Heart right ventricle (tissue), 16 donors: ENCODE measurements at regions not wholly inside any gene's neighbourhood (a gene's known extent, or its start where the extent isn't known, plus 50 kb on each side); places are given as distances from the start of the nearest gene placed in this dataset.

Source experiments
- ATAC-seq, 8 donors: fragments of 200-7000 bp; cut with Tn5 transposase; one replicate each; pipeline ENCODE4 v1.9.1; 2020; ENCODE audit warnings: mild to moderate bottlenecking in 8 of 8, moderate library complexity in 8 of 8, moderate number of reproducible peaks in 1 of 8
- DNase-seq, 2 donors: peaks; one replicate each; pipeline ENCODE4 v3.0.0-alpha.2; 2020
- H3K27ac ChIP-seq, 10 donors: fragments of 200-600 bp; sonication (generic) in 2 of 10; one replicate each; pipeline versions ENCODE4 v1.5.0 to v1.8.0; 2020 to 2022; ENCODE audit warnings: mild to moderate bottlenecking in 3 of 10
- H3K27me3 ChIP-seq, 7 donors: fragments of 200-600 bp; one replicate each; pipeline ENCODE4 v1.8.0; 2021 to 2022; ENCODE audit warnings: mild to moderate bottlenecking in 2 of 7
- H3K36me3 ChIP-seq, 9 donors: fragments of 200-600 bp; sonication (generic) in 1 of 9; one replicate each; pipeline versions ENCODE4 v1.5.0 to v1.8.0; 2020 to 2022; ENCODE audit warnings: mild to moderate bottlenecking in 2 of 9
- H3K4me1 ChIP-seq, 9 donors: fragments of 200-600 bp; sonication (generic) in 1 of 9; one replicate each; pipeline versions ENCODE4 v1.5.0 to v1.8.0; 2020 to 2022; ENCODE audit warnings: mild to moderate bottlenecking in 4 of 9
- H3K4me3 ChIP-seq, 10 donors: fragments of 200-600 bp; sonication (generic) in 2 of 10; one replicate each; pipeline versions ENCODE4 v1.5.0 to v1.8.0; 2020 to 2022; ENCODE audit warnings: mild to moderate bottlenecking in 7 of 10, moderate library complexity in 2 of 10
- H3K9me3 ChIP-seq, 11 donors: fragments of 200-600 bp in 10 of 11; sonication (generic) in 2 of 11; one replicate each; pipeline versions ENCODE4 v1.5.0 to v1.8.0; 2013 to 2022; ENCODE audit warnings: mild to moderate bottlenecking in 2 of 11, control low read depth in 1 of 11, moderate library complexity in 1 of 11
- CTCF ChIP-seq, 9 donors: fragments of 200-600 bp; sonication (generic) in 2 of 9; IDR thresholded peaks; one replicate each; pipeline versions ENCODE4 v1.5.0 to v1.8.0; 2021 to 2022; ENCODE audit warnings: antibody characterized with exemption in 9 of 9, mild to moderate bottlenecking in 5 of 9, moderate library complexity in 1 of 9
- WGBS, 2 donors: extraction: QIAGEN DNeasy Blood & Tissue Kit; methylation state at CpG; one replicate each; pipeline ENCODE4 v1.1.7; 2013; ENCODE audit warnings: inconsistent platforms in 1 of 2; 5-methylcytosine and 5-hydroxymethylcytosine counted together
- intact Hi-C, 10 donors: fragments of 100-400 bp; cut with DNase I; formaldehyde crosslinking; loops; one replicate each; pipeline versions ENCODE4 v1.11.1 to v1.14.2; 2022
- donor health status: Arrhythmogenic right ventricular cardiomyopathy.
- donor health status: ischemic (EF 13 %, LVEDD 7.1; RV severe dilation, severe dysfunction).
- donor health status: healthy with polysubstance abuse.
- donor health status: DM: no; HTN: yes; CAD: no.
- donor health status: DM: no; HTN: no; CAD: no.
- donor health status: ischemic (EF 25% LVEDD 6.9; RV normal size, moderate dysfunction).
- donor health status: ischemic (EF 25% LVEDD 5.7; RV mildly dilated, moderate dysfunction).
- donor health status: healthy.
- donor health status: DM: yes; HTN: yes; CAD: no.
- donor health status: Ischemic cardiomyopathy.
- donor health status: ischemic (EF 35%, LVEDD 5.7; RV mildly dilated, moderate dysfunction).
- donor health status: nonischemic (EF 11% LVEDD 7.7; RV severe dilation, severe dysfunction).
- donor health status: DM: yes; HTN: yes; CAD: no.
- donor health status: PGD.
- donor health status: ischemic (EF 29% LVEDD 5.4; RV normal size, mild dysfunction).
- donor health status: nonischemic (EF 23%, LVEDD 6.1; RV moderate dilation, normal function).

- intact Hi-C loops = no loop called here
- H3K9me3 ChIP-seq = no peaks in the 10 kb centered on the region
- H3K4me1 ChIP-seq = no peaks in the 10 kb centered on the region
- no peak for DNase-seq
- WGBS, 2 donors = 77 to 78% methylated on average over 3 of the region's 3 CpGs
- H3K4me3 ChIP-seq = no peak overlapping the region
- H3K27ac ChIP-seq = no peak overlapping the region
- ATAC-seq = no peak
- no peaks in the 10 kb centered on the region for H3K36me3 ChIP-seq
- no peak for TF ChIP-seq CTCF (IDR thresholded peaks at IDR 0.05)
- H3K27me3 ChIP-seq = no peaks in the 10 kb centered on the region
These were observed 106.4 kb downstream of the SCP2D1 start for GRCh38 chr20:18919996-18920395.

GRCh38 chr20:18921291-18921690 lies 107.7 kb downstream of the SCP2D1 start:
- ATAC-seq = no peak
- H3K27ac ChIP-seq = no peak overlapping the region
- TF ChIP-seq CTCF (IDR thresholded peaks at IDR 0.05) = no peak
- intact Hi-C loops = no loop called here
- no peaks in the 10 kb centered on the region for H3K27me3 ChIP-seq
- no peak overlapping the region for H3K4me3 ChIP-seq
- H3K9me3 ChIP-seq = no peaks in the 10 kb centered on the region
- no peak for DNase-seq
- H3K36me3 ChIP-seq = no peaks in the 10 kb centered on the region
- H3K4me1 ChIP-seq = no peaks in the 10 kb centered on the region
- 81 to 87% methylated on average over 3 of the region's 3 CpGs for WGBS, 2 donors

- Histone ChIP-seq H3K4me3 (no peak overlapping the region), H3K4me1 (no peaks in the 10 kb centered on the region), H3K27ac (no peak overlapping the region), H3K9me3 (no peaks in the 10 kb centered on the region), H3K36me3 (no peaks in the 10 kb centered on the region), H3K27me3 (no peaks in the 10 kb centered on the region)
- DNase-seq = no peak
- 65 to 72% methylated on average over 3 of the region's 3 CpGs for WGBS, 2 donors
- intact Hi-C loops = no loop called here
- no peak for ATAC-seq
- no peak for TF ChIP-seq CTCF (IDR thresholded peaks at IDR 0.05)
These were observed 108.7 kb downstream of the SCP2D1 start for GRCh38 chr20:18922251-18922650.

GRCh38 chr20:18922898-18923297 lies 109.3 kb downstream of the SCP2D1 start:
- 86 to 96% methylated on average over 2 of the region's 2 CpGs for WGBS, 2 donors
- Histone ChIP-seq H3K27ac (no peak overlapping the region), H3K36me3 (no peaks in the 10 kb centered on the region), H3K9me3 (no peaks in the 10 kb centered on the region), H3K4me3 (no peak overlapping the region), H3K27me3 (no peaks in the 10 kb centered on the region), H3K4me1 (no peaks in the 10 kb centered on the region)
- ATAC-seq (no peak), DNase-seq (no peak)
- intact Hi-C loops = no loop called here
- no peak for TF ChIP-seq CTCF (IDR thresholded peaks at IDR 0.05)

GRCh38 chr20:18926965-18927364 lies 113.4 kb downstream of the SCP2D1 start:
- Histone ChIP-seq H3K4me1 (no peaks in the 10 kb centered on the region), H3K27me3 (no peaks in the 10 kb centered on the region), H3K27ac (no peak overlapping the region), H3K36me3 (no peaks in the 10 kb centered on the region), H3K4me3 (no peak overlapping the region), H3K9me3 (peaks cover 0 to 3% (median 0%) of the 10 kb centered on the region in 11 donors)
- DNase-seq (no peak), ATAC-seq (no peak)
- intact Hi-C loops = no loop called here
- no peak for TF ChIP-seq CTCF (IDR thresholded peaks at IDR 0.05)
